Panc1 (cell line): ENCODE measurements at regions not wholly inside any gene's neighbourhood (a gene's known extent, or its start where the extent isn't known, plus 50 kb on each side); places are given as distances from the start of the nearest gene placed in this dataset.

ENCODE experiments used
- CTCF ChIP-seq: fragments of 450-650 bp; IDR thresholded peaks from 2 replicates; pipeline ENCODE4 v1.5.1; 2017; ENCODE audit warnings: mild to moderate bottlenecking
- POLR2AphosphoS5 ChIP-seq: IDR thresholded peaks from 2 replicates; pipeline ENCODE4 v1.6.1; 2012; ENCODE audit warnings: mild to moderate bottlenecking, low read depth, low read length, moderate library complexity

- TF ChIP-seq CTCF, result no peak
- no peak for TF ChIP-seq POLR2AphosphoS5
Observed at GRCh38 chr7:52980129-52980528, 55.3 kb upstream of the POM121L12 start.
